HG02981 (cell line): ENCODE measurements at regions not wholly inside any gene's neighbourhood (a gene's known extent, or its start where the extent isn't known, plus 50 kb on each side); places are given as distances from the start of the nearest gene placed in this dataset.

ENCODE experiments used
- ATAC-seq: cut with Tn5 transposase; IDR thresholded peaks from one replicate; pipeline ENCODE4 v1.9.1; 2021; ENCODE audit warnings: mild to moderate bottlenecking, moderate library complexity; ENCODE audit not compliant: unreplicated experiment

DNA sequence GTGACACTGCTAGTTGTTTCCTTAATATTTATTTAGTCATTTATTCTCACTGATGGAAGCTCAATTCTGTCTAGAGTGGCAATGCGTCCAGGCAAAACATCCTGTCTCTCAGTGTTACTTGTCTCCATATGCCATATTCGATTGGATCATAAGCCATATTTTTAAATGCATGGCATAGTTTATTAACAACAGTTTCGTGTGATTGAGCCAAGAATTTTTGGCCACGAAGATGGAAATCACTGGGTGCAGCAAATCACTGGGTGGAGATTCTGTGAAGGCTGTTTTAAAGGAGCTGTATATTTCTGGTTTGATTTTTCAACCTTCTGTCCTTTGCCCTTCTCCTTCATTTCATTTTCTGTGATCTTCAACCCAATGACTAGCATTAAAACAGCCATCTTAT, 205.2 kb downstream of the JRKL start:
- ATAC-seq: no peak

DNA sequence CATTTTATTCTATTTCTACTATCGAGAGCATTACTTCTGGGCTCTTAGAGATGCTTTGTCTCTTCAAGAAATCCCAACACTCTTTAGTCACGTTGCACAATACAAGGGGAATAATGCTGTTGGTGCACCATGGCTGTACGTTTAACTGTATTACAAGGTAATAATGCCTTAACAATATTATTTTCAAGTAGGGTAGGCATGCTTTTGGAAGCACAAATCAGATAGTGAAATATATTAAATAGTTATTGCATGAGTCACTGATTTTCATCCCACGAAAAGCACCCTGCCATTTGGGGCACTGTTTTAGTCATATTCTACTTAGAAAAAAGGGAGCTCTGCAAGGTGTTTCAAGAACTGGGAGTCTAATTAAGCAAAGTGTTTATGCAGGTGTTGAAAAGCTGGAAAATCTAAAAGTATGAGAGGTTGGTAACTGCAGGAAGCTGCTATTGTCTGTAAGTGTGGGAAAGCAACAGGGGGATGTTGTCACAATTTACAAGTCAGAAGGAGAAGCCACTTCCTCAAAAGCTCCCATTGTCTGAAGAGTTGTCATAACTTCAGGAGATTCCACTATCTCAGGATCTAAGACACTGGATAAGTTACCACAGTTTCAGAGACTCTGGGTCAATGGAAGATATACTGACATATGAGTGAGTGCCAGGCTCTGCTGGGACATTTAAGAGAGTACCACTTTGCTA, 218.2 kb downstream of the JRKL start:
- ATAC-seq: no peak

DNA sequence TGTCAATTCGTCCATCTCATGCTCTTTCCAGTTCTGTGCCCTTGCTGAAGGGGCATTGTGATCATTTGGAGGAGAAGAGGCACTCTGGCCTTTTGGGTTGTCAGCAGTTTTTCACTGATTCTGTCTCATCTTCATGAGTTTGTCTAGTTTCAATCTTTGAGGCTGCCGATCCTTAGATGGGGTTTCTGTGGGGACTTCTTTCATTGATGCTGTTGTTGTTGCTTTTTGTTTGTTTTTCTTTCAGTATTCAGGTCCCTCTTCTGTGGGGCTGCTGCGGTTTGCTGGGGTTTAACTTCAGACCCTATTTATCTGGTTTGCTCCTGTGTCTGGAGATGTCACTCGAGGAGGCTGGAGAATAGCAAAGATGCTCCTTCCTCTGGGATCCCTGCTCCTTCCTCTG, 224.3 kb downstream of the JRKL start:
- ATAC-seq: no peak

DNA sequence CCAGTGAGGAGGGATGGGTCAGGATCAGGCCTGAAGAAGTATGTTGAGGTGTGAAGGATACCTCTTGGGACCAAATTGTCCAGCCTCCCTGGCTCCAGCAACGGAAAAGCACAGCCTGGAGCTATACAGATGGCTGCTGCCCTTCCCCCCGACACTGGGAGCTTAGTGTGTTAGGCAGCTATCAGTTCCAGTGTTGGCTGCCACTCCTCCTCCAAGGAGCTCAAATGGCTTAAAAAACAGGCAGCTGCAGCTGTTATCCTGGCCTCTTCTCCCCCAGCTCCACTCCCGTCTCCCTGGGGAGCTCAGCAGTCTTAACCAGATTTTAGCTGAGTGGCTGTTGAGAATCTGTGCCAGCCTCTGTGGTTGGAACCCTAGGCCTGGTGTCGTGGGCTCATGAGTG, 225.0 kb downstream of the JRKL start:
- ATAC-seq: no peak

DNA sequence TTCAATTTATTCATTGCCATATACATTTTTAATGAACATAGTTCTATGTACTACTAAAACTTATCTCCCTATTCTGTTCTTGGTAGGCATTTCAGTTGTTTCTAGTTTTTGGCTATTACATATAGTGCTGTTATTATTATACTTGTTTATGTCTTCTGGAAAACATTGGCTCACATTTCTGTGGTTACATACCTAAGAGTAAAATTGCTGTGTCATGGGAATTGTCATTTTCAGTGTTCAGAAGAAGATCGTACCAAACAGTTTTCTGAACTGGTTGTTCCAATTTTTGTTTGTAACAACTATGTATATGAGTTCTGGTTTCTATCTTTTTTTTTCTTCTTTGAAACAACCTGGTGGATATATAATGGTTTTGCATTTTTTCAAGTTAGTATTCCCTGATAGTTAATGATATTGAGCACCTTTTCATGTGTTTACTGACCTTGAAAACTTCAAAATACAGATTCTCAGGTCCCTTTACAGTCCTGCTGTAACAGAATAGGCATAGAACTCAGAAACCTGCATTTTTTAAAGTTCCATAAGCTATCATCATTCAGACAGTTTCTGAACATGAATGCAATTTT, 230.7 kb downstream of the JRKL start:
- no peak for ATAC-seq

DNA sequence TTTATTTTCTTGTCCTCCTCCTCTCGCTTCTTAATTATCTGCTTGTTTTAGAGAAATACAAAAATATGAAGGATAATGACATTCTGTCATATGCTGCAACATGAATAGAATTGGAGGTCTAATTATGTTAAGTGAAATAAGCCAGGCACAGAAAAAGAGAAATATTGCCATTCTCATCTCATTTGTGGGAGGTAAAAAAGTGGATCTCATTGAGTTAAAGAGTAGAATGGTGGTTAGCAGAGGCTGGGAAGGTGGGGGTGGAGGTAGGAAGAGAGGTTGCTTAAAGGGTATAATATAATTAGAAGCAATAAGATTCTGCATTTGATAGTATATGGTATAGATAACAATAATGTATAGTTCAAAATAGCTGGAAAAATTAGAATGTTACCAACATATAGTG, 231.3 kb downstream of the JRKL start:
- ATAC-seq: no peak

DNA sequence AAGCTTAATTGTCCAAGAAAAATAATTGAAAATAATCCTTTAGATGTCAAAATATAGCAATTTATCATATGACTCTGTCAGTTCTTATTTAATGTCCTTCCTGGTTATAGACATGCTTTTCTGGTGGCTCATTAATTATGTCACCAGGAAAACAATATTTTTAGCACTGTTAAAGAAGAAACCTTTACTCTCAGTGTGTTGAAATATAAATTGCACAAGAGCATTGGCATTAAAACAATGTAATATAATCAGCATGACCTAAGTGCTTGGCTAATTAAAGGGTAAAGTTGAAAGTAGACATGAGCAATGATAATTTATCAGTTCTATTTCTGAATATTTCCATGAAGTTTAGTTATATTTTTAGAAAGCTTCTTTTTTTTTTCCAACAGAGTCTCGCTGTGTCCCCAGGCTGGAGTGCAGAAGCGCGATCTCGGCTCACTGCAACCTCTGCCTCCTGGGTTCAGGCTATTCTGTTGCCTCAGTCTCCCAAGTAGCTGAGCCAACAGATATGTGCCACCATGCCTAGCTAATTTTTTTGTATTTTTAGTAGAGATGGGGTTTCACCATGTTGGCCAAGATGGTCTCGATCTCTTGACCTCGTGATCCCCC, 232.3 kb downstream of the JRKL start:
- no peak for ATAC-seq

DNA sequence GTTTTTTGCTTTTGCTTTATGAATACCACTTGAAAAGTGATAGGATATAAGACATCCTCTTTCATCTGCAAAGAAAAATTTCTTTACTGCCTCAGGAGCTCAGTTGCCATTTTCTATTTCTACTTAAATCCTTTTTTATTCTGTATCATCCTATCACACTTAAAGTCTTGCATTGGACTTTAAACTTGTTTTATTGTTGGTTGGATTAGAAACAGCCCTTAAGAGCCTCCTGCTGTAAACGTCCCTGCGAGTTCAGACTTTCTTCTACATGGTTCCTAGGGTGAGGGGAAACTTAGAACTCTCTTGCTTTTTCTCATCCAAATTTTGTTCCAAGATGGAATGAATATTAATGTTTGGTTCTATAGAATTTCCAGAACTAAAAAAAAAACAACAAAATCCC, 234.3 kb downstream of the JRKL start:
- ATAC-seq: no peak

DNA sequence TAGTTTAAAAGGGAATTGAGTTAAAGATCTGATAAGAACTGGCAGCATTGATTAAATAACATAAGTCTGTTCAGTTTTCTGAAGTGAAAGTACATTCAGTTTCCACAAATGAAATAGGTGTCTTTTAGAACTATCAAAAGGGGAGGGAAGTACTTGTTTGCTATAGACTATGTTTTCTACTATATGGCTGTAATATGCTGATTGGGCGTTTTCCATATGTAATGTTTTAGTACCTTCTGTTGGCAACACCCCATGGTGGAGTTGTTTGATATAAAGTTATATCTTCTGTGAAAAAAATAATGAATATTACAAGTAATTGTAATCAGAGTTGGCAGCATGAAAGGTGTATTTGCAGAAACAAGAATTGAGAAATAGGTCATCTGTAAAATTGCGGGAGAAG, 237.6 kb downstream of the JRKL start:
- no peak for ATAC-seq

DNA sequence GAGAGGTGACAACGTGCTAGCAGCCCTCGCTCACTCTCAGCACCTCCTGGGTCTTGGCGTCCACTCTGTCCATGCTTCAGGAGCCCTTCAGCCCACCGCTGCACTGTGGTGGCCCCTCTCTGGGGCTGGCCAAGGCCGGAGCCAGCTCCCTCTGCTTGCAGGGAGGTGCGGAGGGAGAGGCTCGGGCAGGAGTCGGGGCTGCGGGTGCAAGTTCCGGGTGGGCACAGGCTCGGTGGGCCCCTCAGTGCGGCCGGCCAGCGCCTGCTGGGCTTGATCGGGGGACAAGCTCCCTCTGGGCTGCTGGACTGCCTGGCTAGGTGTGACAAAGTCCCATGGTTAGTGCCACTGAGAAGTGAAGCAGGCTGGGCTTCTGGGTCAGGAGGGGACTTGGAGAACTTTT, 245.8 kb downstream of the JRKL start:
- ATAC-seq: no peak

DNA sequence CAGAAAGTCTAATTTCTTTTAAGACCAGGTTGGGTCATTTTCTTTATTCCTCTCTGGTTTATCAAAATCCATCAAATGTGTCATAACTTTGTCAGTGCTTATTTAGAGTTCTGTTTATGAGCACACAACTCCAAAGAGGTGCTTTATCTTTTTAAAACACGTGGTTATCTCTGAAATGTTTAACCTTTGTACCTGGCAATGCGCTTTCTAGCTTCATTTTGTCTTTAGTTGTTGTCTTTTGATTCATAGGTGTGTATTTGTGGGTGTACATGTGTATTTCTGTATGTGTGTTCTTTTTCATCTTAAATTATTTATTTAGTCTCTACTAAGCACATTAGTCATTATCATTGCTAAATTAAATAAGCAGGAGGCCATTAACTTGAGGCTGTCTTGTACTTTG, 251.4 kb downstream of the JRKL start:
- no peak for ATAC-seq

DNA sequence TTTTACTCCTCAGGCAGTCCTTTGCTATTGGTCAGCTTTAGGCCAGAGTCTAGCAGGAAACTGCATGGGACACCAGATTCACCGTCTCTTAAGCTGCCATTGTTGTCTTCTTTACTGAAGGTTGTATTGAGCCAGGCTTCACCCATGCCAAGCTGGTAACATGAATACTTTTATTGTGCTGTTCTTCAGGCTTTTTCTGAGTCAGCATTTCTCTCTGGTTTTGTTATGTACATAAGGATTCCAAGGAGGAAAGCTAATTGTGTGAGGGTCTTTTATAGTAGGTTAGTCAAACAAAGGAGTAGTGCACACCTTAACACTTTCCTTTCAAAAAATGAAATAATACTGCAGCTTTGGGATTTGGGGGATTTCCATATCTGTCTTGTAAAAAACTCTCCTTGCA, 252.8 kb downstream of the JRKL start:
- ATAC-seq: no peak

DNA sequence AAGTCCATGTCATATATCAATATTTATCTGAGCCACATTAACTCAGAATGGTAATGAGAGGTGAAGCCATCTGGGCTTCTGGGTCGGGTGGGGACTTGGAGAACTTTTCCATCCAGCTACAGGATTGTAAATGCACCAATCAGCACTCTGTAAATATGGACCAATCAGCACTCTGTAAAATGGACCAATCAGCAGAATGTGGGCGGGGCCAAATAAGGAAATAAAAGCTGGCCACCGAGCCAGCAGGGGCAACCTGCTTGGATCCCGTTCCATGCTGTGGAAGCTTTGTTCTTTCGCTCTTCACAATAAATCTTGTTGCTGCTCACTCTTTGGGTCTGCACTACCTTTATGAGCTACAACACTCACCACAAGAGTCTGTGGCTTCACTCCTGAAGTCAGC, 253.4 kb downstream of the JRKL start:
- ATAC-seq: no peak

DNA sequence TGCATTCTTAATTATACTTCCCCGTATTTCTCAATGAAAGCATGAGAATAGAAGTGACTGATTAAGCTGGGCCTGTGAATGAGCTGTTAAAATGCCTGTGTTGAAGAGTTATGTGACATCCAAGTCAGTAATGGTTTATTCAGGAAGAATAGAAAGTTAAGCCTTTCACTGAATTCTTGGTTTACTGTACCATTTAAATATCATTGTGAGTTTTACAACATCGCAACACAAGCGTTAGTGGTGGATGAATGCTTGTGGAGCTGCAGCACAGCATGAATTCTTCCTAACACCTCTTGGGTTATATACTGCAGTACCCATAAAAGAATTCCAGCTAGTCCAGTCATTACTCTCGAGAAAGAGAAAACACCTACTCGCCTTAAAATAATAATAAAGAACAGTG, 257.8 kb downstream of the JRKL start:
- ATAC-seq: no peak

DNA sequence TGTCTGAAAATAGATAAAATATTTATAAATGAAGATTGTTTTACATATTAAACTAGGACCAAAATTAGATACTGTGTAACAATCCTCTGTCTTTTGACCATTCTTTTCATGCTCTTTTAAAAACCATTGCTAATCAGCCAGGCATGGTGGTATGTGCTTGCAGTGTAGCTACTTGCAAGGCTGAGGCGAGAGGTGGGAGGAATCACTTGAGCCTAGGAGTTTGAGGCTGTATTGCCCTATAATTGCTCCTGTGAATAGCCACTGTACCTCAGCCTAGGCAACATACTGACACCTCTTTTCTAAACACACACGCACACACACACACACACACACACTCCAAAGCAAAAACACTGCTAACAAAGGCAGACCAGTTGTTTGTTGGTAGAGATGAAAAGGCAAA, 259.2 kb downstream of the JRKL start:
- ATAC-seq: no peak

DNA sequence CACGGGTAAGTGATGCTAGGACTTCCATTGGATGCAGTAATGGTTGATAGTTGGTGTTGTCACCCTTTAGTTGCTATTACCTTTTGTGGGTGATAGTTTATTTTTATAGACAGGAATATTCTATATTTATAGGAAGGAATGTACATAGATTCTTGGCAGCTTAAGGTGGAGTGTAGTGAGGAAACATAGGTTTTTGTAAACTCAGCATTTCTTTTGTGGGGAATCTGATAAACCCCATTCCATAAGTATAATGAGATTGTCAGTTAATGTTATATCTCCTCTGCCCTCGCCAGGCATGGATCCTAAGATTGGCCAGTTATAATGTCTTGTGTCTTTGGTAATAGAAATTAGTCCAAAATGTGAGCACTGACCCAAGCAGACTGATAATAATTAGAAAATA, 262.7 kb downstream of the JRKL start:
- no peak for ATAC-seq

DNA sequence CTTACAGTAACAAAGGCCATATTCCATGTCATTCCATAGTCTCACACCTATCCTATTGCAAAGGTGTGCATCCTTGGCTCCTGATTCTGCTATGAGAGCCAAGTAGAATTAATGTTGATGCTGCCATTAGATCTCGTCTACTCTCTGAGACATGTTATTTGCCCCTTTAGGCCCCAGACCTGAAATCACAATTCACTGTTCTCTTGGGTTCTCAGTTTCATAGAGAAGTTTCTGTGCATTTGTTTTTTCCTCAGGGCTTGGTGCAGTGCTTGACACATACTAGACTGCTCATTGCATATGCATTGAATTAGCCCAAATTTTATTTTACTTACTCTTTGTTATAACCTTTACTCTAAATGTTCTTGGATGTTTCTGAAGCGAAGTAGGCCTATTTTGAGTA, 265.7 kb downstream of the JRKL start:
- ATAC-seq: no peak

DNA sequence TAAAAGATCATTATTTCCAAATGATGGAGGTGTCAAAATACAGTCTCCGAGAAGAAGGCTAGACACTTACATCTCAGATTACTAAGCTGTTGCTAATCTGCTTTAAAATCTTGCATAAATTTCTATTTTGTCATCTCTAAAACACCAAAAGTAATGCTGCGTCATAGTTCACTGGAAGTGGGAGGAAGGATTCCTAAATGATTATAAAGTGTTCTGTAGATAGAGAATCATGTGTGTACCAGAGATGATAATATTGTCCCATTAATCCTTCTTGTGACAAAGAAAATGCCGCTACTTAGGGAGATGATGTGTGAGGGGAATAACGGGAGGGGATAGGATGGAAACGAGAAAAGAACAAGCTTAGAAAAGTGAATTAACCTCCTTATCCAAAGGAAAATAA, 268.6 kb downstream of the JRKL start:
- no peak for ATAC-seq

DNA sequence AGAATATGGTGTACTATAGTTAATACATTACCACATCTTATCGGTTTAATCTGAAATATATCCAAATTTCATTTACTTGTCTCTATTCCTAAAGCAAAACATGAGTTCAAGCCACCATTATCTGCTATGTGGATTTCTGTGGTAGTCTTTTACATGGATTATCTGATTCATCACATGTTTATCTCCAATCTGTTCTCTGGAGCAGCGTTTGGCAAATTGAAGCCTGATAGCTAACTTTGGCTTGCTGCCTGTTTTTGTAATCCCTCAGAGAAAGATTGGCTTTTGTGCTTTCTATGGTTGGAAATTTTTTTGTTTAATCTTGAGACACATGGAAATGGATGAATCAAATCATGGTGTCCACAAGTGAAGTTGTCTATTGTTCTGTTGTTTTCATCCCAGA, 274.3 kb downstream of the JRKL start:
- ATAC-seq: no peak

DNA sequence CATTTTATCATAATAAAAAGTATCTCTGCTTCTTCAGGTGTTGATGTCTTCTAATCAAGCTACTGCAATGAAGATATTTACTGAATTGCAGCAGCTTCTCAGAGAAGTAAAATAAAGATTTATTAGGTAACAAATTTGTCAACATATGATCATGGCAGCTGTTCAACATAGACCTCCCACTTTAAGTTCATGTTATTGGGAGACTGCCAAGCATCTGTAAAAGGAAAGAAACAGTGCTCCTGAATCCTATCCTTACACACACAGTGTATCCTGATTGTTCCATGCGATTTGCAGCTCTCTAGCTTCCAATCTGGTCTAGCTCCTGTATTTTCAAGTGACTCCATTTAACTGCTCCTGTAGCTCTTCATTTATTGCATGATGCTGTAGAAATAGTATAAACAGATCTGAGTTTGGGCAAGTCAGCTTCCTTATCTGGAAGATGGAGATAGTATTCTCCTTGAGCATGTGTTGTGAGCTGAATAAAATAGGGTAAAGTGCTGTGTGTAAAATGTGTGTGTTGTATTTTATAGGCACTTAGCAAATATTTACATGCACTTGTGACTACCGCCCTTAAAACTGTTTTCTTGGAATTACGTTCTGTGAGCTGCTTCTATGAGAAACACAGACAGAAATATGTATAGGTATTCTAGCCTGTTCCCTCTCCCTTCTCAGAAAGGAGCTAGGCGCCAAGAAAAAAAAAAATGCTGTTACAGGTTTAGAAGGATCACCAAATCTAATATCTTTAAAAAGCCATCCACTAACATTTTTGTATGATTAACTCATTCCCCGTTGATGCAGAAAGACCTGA, 290.6 kb downstream of the JRKL start:
- ATAC-seq: no peak

DNA sequence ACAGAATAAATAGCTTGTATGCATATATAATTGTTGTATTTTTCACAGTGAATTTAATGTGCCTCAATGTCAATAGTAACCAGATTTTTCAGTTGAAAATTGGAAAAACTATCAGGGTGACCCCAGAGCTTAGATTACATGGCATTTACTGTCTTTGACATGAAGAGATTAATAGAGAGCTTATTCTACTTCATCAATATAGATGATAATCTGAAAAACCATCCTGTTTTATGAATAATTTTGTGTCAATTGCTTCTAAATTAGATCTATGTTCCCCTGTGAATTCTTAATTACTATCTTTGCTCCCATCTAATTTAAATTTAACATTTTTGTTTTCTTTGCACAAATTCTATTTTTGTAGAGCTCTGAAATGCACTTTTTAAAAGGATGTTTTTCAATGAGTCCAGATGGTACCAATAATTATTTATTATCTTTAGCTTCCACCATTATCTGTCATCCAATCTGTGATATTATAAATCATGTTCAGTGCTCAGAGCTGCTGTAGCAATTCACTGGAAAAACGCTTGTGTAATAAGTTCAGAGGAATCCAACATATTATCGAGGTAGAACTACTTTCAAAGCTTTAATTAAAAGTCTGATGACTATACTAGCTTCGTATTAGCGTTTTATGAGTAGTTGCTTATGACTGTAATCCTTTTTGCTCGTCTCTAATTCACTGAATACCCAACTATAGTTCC, 291.4 kb downstream of the JRKL start:
- ATAC-seq: no peak
